AML-193 (cell line): ENCODE measurements at regions not wholly inside any gene's neighbourhood (a gene's known extent, or its start where the extent isn't known, plus 50 kb on each side); places are given as distances from the start of the nearest gene placed in this dataset.
"Not testable (repeated sequence)": the region's sequence is repeated elsewhere in the genome, so short reads cannot be mapped to it uniquely, and the experiment has no call there.

ENCODE experiments used
- DNase-seq, 2 experiments: peaks; one replicate each; lab custom pipeline; 2025; lab: John Stamatoyannopoulos, UW

DNA sequence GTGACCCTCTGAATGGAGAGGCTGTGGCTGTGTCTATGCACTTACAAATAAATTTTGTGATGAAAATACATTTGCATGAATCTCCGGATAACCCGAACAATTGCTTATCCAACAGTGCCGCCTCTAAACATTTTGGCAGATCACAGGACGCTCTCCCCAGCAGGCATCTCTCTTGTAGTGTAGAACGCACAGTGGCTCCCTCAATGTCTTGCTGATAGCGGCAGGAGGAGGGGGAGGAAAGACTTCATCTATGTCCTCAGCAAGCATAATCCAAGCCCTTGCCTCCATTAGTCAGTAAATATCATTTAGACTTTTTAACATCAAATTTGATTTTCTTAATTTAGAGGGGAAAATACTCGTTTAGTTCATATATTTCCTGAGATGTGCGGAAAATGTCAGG is 318.1 kb upstream of the IGF1R start:
- DNase-seq = no peak

GRCh38 chr15:98330692-98331435 is 317.5 kb upstream of the IGF1R start:
- DNase-seq = no peak

DNA sequence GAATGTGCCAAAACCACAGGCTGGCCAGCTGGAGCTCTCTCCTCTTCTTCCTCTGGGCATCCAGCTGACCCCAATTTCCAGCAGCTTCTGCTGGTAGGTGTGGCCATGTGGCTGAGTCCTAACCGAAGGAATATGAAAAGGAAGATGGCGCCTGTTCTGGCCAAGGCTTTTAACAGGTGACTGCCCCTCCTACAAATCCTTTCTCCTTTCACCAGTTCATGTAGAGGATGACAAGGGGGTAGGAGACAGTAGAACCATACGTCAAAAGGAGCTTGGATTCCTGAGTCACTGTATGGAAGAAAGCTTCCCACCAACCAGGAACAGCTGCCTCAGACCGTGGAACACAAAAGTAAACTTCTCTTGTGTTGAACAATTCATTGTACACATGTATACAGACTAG is 316.7 kb upstream of the IGF1R start:
- DNase-seq = no peak

DNA sequence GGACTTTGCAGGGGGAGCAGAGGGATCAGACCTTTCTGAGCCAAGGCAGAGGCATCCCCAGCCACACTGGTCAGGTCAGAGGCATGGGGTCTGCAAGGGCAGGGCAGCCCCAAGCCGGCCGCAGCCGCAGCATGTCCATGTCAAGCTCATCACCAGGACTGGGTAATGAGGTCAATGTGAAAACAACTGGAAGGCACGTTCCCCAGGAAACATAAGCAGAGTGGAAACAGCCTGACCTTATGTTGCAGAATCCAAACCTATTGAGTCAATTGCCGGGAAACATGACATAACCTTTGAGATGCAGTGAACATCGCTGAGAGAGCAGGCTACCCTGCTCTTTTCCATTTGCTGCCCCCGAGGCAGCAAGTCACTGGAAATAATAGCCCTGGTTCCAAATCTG is 315.1 kb upstream of the IGF1R start:
- no peak for DNase-seq

DNA sequence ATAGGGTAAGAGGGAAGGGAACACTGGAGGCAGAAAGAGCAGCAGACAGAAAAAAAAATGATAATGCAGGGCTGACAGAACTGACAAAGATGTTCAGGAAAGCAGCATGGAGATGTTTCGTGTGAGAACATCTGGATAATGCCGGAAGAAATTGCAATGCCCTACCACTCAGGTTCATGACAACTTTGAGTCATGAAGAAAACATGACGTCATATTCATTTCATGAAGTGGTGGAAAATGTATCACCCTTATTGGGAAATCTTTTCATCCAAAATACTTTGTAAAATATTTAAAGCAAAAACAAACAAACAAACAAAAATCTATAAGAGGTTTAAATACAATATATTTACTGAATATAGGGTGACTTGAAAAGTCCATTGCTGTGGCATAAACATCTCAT is 305.4 kb upstream of the IGF1R start:
- no peak for DNase-seq

DNA sequence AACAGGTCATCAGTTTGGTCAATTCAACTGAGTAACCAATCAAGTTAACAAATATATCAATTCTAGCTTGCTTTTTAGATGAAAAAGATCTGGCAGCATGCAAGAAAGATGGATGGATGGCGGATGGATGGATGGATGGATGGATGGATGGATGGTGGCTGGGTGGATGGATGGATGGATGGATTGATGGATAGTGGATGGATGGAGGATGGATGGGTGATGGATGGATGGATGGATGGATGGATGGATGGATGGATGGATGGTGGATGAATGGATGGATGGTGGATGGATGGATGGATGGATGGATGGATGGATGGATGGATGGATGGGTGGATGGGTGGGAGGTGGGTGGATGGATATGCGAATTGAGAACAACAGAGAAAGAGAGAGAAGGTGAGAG is 303.7 kb upstream of the IGF1R start:
- no peak for DNase-seq

- DNase-seq = no peak
Observed at GRCh38 chr15:98347001-98347400, 301.3 kb upstream of the IGF1R start.

DNA sequence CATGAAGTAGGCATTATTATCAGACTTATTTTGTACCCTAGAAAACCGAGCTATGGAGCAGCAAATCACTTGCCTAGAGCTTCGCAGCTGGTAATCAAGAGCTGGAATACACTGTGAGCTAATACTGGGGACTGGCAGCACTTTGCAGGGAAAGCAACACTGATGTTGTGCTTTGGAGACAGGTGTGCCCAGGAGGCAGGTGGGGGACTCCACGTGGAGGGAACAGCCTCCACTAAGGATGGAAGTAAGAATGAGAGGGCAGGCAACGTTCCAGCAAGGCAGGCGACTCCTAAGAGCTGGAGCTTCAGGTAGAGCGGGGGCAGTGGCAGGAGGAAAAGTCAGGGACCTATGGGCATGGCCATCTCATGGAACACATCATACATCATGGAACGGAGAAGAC is 300.5 kb upstream of the IGF1R start:
- no peak for DNase-seq

GRCh38 chr15:98350276-98350675 is 298.1 kb upstream of the IGF1R start:
- DNase-seq = no peak

DNA sequence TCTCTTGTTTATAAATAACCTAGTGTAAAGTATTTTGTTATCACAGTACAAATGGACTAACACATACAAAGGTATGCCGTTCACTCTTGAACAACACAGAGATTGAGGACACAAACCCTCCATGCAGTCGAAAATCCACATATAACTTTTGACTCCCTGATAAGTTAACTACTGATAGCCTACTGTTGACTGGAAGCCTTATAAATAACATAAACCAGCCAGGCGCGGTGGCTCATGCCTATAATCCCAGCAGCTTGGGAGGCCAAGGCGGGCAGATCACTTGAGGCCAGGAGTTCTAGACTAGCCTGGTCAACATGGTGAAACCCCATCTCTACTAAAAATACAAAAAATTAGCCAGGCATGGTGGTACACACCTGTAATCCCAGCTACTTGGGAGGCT is 290.1 kb upstream of the IGF1R start:
- DNase-seq = not testable (repeated sequence)

- no peak for DNase-seq
Observed at GRCh38 chr15:98358971-98359370, 289.4 kb upstream of the IGF1R start.

DNA sequence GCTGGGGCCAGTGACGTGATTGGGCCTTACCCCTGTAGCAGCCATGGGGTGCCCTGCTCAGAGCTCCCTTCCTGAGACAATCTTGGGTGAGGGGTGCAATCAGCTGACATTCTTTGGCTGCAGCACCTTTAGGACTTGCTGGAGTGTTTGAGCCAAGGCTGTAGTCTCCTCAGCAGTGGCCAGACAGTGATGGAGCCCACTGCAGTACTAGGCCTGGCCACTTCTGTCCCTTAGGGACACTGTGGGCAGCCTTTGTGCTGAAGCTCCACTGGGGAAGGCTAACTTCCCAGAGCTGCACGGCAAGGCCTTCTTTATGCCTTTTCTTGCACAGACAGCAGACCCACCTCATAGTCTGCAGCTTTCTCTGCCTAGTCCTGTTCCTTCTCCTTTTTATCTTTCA is 284.9 kb upstream of the IGF1R start:
- no peak for DNase-seq

DNA sequence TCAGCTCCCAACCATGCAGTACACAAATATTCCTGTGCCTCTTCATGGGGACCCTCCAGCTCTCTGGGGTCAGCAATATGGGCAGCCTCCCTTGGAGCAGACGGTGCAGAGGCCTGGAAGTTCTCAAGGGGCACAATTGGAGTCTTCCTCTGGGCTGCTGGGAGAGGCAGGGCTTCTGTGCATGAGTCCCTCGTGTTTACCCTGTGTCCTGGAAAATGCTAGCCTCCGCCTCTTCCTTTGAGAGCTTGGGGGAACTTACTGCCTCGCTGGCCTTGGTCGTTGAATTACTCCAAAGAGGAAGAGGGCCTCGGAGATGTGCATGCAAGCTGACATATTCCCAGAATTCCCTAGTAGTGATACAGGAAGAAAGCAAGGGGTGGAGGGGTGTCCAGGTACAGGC is 284.4 kb upstream of the IGF1R start:
- DNase-seq = no peak

GRCh38 chr15:98369081-98369716 is 279.1 kb upstream of the IGF1R start:
- DNase-seq = no peak

- DNase-seq = no peak
Observed at GRCh38 chr15:98375513-98376340, 272.6 kb upstream of the IGF1R start.

DNA sequence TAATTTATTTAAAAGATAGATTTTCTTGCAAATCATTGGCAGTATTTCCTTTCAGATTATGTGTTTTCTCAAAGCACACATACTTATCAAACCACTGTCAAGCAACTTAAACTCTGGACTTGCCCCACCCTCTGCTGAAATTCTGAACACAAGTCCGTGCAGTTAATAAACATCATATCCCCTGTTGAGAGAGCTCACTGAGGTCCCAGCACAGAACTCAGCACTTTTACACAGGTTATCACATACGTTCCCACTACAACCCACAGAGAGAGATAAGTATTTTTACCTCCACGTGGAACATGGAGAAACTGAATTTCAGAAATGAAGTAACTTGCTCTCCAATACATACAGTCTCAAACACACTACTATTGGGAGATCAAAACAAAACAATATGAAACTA is 267.6 kb upstream of the IGF1R start:
- no peak for DNase-seq

GRCh38 chr15:98381446-98381845 is 266.9 kb upstream of the IGF1R start:
- no peak for DNase-seq

DNA sequence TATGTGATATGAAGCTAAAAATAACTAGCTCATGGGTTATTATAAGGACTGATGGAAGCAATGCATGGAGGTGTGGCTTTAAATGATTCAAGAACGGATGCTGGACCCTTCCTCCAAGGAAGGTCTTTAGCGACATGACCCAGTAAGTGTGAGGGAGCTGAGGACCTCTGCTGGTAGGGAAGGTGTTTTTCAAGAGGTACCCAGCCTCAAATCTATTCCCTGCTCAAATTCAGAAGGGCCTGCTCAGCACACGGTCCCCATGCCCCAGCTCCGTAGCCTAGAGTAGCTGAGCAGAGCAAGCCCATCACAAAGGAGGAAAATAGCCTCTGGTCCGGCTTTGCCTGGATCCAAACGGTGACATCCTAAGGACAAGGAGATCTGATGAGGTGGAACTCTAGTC is 266.2 kb upstream of the IGF1R start:
- no peak for DNase-seq

DNA sequence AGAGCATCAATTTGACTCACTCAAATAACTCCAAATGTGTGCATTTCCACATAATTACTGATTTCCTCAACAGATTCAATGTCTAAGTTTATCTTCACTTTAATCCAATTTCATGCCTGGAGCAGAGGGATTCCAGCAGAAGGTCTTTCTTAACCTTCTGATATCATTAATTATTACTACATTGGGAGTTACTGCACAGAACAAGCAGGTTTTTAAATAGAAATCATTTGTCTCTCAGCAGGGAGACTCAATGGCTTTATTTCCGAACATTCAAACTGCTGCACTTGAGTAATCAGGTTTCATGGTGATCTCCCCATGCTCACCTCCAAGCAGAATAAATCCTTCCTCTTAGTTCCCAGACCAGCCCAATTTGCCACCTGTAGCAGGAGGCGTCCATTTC is 264.8 kb upstream of the IGF1R start:
- DNase-seq = no peak

GRCh38 chr15:98384328-98385029 is 263.9 kb upstream of the IGF1R start:
- no peak for DNase-seq

DNA sequence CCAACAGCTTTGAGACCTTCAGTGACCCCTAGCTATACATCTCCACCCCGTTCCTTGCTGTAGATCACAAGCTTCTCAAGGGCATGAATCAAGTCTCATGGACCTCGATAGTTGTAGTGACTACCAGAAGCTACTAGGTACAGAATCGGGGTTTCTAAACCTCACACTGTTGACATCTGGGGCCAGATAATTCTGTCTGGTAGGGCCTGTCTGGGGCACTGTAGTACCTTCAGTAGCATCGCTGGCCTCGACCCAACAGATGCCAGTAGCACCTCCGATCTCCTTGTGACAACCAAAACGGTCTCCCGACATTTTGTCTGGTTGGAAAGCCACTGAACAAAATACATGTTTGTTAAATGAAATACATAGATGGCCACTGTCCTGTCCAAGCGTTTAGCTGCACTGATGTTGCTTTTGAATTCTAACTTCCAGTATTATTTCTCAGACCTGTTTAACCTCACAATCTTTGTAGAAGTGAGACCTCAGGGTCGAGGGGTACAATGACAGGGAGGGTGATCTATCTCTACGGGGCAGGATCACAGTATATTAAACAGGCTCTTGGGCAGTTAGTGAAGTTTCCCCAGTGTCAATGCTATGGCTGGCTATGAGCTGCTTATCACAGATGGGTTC is 262.5 kb upstream of the IGF1R start:
- DNase-seq = no peak

DNA sequence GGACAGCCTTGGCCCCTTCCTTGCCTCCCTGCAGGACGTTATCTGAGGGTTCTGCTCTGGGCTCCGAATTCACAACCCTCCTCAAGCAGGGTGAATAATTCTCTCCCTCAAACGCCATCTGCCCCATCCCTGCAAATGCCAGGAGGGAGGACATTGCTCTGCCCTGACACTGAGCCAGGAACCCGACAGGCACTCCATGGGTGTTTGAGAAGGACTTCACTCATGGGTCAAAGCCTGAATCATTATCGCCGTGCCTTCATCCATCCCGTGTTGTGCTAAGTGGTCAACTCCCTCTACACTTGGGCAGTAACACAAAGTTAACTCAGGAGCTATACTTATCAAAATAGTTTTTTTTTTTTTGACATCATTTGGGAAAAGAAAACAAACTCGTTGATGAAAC is 261.8 kb upstream of the IGF1R start:
- no peak for DNase-seq
